GM03348 (cell line): ENCODE measurements at regions not wholly inside any gene's neighbourhood (a gene's known extent, or its start where the extent isn't known, plus 50 kb on each side); places are given as distances from the start of the nearest gene placed in this dataset.

Source experiments
- DNase-seq: peaks from one replicate; pipeline ENCODE4 v3.0.0; 2012; ENCODE audit warnings: low spot score

DNA sequence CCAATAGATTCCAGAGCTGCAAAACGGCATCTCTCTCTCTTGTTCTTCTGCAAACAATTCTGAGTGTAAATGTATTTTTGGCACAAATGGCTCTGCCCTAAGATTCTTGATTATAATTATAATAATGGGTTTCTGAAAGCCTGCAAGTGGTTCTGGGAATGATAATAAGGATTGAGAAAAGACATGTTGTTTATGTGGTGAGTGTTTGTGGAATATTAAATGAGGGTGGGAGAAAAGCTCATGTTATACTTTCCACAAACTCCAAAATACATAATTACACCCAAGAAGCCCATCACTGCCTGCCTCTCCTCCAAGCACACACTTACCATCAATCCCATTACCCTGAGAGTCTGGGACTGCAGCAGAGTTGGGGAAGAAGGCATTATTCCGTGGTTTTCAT is 460.0 kb upstream of the BRINP1 start:
- DNase-seq = no peak

DNA sequence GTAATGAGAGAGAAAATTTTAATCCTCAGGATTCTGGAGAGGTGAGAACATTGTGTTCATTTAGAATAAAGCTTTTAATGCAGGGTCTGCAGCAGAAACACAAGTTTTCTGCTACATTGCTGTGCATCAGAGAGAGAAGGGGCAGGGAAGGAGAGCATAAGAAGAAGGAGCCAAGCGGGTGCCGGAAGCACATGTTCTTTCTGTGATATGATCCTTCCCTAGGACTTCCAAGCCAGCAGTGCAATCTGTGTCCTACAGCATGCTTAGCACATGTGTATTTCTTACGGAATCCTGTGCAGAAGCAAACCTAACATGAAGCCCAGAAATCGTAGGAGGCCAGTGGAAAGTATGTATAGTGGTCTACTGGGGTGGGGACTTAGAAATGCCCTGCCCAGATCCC is 458.3 kb upstream of the BRINP1 start:
- DNase-seq = no peak

DNA sequence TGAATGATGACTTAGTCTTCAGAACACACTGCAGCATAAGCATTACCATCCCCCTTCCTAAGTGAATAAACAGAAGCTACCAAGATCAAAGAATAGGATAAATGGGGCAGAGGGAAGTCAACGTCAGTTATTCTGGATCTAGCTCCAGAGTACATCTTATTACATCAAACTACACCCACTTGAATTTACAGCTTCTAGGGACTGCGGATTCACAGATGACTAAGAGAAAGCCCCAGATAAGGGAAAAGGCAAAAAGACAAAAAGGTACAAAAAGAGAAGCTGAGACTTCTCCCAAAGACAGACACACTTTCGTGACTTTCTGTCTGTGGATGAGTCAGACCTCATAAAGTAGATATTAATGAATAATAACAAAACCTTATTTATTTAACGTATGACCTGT is 457.9 kb upstream of the BRINP1 start:
- no peak for DNase-seq

DNA sequence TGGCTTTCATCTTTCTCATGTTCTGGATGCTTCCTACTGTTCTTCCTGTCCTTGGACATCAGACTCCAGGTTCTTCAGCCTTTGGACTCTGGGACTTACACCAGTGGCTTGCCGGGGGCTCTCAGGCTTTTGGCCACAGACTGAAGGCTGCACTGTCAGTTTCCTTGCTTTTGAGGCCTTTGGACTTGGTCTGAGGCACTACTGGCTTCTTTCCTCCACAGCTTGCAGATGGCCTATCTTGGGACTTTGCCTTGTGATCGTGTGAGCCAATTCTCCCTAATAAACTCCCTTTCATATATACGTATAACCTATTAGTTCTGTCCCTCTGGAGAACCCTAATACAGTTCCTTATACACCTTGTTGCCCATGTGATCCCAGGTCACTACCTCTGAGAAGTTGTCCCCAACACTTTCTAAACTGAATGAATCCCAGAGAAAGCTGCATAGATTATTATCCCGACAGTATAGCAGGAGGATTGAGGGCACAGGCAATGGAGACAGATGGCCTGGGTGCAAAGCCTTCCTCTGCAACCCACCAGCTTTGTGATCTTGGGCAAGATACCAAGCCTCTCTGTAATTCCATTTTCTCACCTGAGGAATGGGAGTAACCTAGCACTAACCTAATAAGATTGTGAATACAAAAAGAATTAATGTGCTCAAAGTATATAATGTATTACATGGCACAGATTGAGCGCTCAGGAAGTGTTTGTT is 449.6 kb upstream of the BRINP1 start:
- DNase-seq = no peak

DNA sequence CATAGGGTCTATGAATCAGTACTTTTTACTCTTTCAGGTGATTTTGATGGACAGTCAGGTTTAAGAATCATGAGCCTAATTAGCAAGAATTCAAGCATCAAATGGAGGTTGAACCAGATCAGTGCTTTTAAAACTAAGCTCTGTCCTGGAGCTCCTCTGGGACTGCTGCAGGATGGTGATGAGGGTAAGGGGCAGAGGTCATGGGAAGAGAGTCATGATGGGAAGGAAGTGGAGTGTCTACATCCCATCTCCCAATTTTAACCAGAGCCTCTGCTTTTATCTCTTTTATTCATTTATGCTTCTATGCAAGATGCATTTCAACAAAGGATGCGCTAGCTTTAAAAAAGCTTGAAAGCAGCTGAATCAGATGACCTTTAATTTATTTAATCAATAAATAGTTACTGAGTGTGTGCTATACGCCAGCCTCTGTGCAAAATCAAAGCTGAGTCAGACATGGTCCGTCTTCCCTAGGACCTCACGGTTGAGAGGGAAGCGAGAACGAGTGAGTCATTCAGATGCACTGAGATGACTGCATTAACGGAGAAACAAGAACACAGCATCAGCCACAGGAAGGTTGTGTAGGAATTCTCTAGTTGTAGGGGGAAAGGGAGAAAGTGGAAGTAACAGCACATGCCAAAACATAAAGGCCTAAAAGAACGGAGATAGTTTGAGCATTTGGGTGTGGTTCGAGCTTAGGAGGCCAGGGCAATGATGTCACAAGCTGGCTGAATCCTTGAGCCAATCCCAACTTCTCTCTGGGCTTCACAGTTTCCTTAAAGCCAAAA is 441.6 kb upstream of the BRINP1 start:
- DNase-seq = peak; percentile 77

DNA sequence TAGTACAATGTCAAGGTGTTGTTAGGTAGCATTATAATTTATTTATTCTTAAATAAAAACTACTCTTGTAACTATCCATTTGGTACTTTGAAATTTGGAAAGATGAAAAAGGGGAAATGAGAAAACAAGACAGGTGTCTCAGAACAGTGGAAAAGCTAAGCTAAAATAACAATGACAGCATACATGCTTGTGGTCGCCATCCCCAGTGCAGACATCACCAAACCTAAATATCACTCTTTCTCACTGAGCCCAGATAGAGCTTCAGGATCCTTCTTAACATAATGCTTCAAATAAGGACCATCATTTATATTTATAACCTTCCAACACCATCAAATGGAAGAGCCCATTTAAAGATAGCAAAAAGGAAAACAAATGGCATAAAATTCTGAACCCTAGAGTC is 434.4 kb upstream of the BRINP1 start:
- no peak for DNase-seq

DNA sequence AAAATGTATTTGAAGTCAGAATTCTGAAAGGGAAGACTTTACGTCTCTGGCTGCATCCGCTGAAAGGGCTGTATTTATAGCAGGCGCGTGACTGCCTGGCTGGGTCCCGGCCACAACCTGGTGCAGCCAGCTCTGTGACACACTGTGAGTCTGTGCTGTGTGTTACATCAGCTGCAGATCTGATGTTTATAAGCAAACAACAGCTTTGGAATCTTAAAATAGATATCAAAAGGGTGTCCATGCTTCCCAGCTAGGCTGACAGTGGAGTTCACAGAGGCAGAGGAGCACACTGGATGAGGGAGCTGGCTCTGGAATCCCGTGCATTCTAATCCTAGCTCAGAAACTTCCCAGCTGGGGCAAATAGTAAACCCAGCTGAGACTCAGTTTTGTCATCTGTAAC is 433.4 kb upstream of the BRINP1 start:
- peak; percentile 81 for DNase-seq

DNA sequence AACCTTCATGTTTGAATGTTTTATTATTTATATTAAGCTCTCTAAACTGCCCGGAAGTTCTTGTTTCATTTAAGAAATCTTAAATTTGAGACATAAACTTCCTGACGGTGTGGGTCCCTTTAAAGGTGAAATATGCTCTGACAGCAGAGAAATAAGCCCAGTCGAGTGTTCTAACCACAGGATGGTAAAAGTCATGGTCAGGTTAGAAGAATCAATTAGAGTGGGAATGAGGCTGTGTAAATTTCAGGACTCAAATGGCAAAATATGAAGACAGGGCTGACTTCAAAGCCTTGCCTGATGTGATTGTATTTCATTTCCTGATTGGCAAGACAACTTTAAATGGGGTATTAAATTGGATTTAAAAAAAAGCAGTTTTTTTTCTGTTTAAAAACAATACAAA is 432.9 kb upstream of the BRINP1 start:
- no peak for DNase-seq

DNA sequence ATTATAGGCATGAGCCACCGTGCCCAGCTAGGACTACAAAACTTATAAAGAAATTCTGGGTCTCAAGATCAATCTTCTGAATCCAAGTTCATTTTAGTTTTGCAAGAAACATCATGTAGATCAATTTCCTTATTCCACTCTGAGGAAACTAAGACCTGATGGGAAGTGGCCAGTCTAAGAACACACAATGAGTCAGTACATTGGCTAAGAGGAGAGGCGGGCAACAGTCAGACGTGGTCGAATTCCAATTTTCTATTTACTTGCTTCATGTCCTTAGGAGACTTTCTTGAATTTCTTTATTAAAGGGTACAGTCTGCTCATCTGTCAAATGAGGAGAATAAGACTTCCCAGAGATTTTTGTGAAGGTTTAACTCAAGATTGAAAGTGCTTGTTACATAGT is 432.1 kb upstream of the BRINP1 start:
- DNase-seq = peak; percentile 71

DNA sequence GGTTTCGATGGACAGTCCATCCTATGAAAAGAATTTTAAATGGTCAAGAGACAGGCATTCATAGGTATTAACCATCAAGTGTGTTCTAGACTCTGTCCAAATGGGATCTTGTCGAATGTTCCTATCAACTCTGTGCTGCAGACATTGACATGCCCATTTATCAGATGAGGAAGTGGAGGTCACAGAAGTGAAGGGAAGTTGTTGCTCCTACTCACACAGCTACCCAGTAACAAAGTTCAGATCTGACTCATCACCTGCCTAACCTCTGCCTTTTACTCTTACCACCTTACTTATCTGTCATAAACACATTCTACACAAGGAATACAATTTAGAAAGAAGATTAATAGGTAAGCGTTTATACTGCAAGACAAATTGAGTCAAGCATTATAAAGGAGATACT is 426.2 kb upstream of the BRINP1 start:
- no peak for DNase-seq

DNA sequence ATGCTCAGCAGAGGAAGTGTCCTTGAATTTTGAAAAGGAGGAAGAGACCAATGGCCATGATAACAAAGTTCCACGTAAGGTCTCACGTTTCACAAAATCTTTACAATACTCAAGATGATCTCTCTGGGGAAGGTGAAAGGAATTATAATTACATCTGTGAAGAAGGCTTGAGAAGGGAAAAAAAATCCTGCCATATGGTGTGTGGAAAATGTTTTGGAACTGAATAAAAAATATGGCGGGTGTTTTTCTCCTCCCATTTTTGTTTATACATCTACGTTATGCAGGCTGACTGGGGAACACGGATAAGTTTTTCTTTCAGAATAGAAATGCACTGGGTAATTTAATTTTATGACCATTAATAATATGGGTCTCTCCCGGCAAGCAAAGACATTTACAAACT is 425.6 kb upstream of the BRINP1 start:
- DNase-seq = no peak

DNA sequence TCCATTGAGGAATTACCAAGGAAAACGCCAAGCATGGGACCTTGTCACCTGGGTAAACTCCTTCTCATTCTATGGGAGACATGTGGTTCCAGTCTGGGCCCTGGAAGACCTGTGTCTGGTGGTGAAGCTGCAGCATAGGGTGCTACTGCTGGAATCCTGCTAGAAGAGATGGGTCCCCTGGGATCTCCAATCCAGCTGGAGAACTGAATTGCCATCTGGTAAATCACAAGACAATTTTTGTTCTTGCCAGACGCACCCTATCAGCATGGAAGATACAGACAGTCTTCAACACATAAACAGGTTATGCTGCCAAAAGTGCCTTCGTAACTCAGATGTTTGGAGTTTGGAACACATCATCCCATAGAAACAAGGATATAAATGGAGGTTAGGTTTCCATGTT is 424.0 kb upstream of the BRINP1 start:
- DNase-seq = no peak

DNA sequence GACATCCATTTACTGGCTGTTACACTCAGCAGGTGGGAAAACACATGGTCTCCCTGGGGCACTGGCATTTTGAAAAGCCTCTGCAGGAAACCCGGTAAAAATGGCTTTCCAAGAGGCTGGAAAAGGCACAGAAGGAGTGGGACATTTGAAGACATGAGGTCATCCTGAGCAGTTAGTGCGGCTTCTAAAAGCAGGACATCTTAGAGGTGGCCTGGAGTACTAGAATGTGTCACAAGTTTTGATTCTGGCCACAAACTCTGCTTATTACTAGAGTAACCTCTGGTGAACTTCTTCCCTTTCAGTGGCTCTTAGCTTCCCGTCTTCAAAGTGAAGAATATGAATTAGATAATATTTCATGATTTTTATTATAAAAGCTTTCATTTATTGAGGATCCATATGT is 423.0 kb upstream of the BRINP1 start:
- DNase-seq = no peak

DNA sequence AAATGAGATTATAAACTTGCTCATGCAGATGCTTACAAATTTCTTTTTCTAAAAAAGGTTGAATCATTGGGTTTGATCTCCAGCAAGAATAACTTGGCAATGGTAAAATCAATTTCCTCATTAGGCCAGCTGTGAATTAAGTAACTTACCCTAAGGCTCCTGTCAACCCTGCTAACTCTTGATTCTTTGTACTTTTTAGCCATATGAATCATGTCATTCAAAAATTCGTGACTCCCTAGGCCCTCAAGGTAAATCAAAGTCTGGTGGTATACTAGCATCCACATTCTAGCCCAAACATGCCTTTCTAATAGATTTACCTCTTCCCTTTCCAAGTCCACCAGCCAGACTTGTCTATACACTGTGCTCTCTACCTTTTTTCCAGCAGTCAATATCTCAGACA is 420.8 kb upstream of the BRINP1 start:
- DNase-seq = no peak

DNA sequence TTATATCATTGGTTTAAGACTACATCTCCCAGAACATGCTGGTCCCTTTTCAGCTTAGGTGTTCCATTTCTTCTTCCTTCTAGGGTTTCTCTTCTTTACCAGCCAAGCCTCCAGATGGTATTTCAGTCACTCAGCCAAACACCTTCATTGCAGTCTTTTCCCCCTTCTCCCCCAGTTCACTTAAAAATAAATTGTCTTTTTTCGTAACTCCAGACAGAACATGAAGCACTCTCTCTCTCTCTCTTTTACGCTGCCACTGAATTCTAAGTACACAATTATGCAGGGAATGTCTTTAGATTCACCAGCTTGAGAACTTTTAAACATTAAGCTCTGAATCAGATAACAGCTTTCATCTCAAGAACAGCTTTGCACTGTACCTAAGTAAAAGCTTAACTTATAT is 419.7 kb upstream of the BRINP1 start:
- DNase-seq = no peak

DNA sequence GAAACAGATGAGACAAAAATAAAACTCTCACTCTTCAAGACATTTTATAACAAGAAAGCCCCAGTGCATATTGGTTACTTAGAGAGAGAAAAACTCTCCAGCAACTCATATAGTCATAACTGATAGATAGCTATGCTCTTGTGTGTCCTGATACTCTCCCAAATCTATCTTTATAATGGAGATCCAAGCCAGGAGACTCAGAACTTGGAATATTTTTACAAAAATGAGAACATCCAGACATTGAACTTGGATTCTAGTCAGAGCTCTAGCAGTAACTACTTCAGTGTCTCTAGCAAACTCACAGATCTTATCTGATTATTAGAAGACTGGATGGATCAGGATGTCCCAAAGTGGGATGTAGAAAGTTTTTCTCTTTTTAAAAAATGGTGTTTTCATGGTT is 412.7 kb upstream of the BRINP1 start:
- no peak for DNase-seq

DNA sequence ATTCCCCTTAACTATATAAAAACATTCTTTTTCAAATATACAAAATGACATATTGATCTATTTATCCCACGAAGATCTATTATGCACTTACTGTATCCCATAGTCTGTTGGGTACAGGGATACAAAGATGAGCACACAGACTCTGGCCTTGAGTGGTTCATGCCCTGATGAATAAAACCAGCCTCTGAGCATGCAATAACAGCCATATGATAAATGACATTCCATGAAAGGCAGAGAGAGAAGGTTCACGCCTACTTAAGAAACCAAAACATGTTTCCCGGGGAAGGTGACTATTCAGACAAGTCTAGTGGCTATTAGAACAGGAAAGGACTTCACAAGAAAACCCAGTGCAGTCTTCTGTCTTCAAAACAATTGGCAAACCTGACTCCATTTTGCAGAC is 406.2 kb upstream of the BRINP1 start:
- no peak for DNase-seq

DNA sequence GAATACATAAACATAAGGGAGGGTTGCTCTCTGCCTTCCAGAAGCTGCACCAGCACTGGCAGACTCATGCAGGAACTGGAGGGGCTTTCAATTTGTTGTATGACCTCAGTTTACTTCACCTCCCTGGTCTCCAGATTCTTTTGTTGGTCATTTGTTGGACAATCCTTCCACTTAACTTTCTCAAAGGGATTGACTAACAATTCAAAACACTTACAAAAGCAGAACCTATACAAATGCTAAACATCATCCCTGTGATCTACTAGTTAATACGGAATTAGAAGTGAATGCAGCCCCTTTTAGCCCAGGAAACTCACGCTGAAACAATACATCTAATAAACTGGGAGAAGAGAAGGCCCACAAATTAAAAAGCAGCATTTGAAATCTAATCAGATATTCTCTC is 404.6 kb upstream of the BRINP1 start:
- no peak for DNase-seq

DNA sequence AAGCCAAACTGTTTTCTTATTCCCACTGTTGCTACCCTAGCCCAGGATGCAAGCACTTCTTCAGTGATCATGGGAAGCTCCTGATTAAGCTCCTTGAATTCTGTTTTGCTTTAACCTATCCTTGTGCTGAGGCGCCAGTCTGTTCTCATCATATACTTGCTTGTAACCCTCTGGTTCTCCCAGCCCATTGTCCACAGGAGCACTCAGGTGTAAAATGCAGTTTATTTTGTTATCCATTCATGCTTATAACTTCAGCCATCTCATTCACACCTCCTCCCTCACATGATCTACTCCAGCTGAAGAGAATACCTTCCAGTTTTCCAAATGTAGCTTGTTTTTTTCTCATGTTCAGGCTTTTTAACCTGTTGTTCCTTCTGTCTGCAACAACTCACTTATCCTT is 402.1 kb upstream of the BRINP1 start:
- DNase-seq = no peak

DNA sequence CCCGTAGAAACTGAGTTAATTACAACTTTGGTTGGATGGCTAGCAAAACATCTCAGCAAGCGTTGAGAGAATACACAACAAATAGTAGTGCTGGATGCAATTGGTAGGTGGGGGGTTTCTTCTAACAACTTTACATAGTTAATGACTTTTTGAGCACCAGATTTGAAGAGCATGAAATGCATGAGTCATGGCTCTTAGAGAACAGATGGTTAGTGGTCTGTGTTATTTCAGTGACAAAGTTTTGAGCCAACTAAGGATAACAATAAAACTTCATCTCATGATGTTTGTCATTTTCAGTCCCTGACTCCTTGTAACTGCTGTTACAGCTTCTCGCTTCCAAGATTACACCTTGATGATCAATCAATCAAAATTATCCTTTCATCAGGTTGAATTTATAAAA is 399.0 kb upstream of the BRINP1 start:
- no peak for DNase-seq

DNA sequence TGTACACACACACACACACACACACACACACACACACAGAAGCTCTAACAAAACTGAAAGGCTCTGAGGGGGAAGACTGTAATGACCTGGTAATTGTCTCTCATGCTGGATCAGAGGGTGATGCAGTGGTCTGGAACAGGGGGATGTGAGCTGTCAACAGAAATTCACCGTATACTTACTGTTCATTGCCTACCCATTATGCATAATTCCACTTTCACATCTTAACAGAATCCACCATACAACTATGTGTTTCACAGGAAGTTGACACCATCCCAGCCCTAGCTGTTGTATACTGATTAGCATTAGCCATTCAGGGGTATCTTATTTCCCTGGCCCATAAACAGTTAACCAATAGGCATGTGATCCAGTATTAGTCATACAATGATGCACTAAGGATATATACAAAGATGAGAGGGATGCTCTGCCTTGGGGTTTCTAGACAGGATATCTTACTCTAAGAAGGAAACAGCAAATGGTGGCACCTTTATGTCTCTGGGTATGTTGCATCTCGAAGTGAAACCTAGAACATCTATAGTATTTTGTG is 396.5 kb upstream of the BRINP1 start:
- no peak for DNase-seq

DNA sequence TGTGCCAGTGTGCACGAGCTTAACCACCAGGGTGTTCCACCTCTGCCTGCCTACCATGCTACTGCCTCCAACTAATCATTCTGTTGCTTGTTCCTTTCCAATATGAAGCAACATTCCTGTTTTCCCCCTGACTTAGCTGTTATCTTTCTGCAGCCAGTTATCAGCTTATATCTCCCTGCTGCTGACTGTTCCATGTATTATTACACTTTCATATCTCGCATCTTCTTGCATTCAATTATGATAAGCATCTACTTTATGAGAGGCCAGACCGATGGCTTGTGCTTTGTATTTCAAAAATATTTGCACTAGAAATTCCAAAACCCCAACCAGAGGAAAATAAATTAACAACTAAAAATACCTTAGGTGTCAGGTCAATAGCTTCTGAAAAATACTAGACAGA is 394.0 kb upstream of the BRINP1 start:
- no peak for DNase-seq

DNA sequence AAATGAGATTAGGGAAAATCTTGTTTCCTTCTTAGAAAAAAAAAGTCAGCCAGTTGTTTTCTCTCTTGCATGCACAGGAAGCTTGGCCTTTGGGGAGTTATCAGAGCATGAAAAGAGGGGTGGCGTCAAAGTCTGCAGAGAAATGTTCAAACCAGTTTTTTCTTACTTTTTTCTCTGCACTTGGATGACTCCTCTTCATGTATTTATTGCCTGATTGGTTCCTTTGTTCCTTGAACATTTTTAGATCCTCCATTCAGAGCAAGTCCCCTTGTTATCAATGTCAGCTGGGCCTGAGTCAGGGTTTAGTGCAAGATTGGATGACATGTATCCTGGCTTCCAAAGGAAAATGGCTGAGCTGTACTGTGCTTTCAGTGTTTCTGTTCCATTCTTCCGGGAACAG is 392.6 kb upstream of the BRINP1 start:
- no peak for DNase-seq

DNA sequence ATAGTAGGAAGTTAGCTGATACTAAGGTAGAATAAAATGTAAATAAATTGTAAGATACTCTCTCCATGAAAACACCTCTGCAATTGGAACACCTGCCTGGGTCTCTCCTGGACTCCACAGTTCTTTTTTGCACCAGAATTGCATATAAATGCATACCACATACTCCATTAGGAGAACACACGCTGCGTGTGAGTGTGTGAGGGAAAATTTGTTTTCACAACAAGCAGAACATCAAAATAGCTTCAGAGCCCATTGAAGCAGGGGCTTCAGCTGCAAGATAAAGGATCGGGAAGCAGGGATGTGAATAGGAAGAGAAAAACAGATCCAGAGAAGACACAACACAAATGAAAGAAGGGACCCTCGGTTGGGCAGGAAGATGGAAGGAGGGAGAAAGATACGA is 389.8 kb upstream of the BRINP1 start:
- no peak for DNase-seq
